ENCODE measurements at regions not wholly inside any gene's neighbourhood (a gene's known extent, or its start where the extent isn't known, plus 50 kb on each side); places are given as distances from the start of the nearest gene placed in this dataset.

- no peak for TF ChIP-seq CTCF (conservative IDR thresholded peaks at IDR 0.05 in 1 of 2, IDR thresholded peaks at IDR 0.05 in 1 of 2; ENCODE audit: extremely low read depth in 1 of 2, insufficient read depth in 1 of 2, low read depth in 1 of 2, low read length in 2 of 2)
- no peak for TF ChIP-seq EZH2 (IDR thresholded peaks at IDR 0.05; ENCODE audit: borderline replicate concordance, low read length)
Observed at GRCh38 chr12:59005193-59005955, 85.1 kb upstream of the LRIG3 start.

All from mammary epithelial cell (primary cell).